ACC112 (cell line): ENCODE measurements at regions not wholly inside any gene's neighbourhood (a gene's known extent, or its start where the extent isn't known, plus 50 kb on each side); places are given as distances from the start of the nearest gene placed in this dataset.
"Not testable (repeated sequence)": the region's sequence is repeated elsewhere in the genome, so short reads cannot be mapped to it uniquely, and the experiment has no call there.

Experiments
- H2AFZ ChIP-seq: fragments of 200-600 bp; sonication (generic); one replicate; pipeline ENCODE4 v1.6.0; 2017; ENCODE audit warnings: antibody characterized with exemption, low read length; ENCODE audit not compliant: unreplicated experiment
- H3K27ac ChIP-seq: fragments of 200-600 bp; sonication (generic); 2 replicates; pipeline ENCODE4 v1.5.1; 2014; ENCODE audit warnings: low read depth, mild to moderate bottlenecking, antibody characterized with exemption, low read length, moderate library complexity
- H3K27me3 ChIP-seq: fragments of 200-600 bp; sonication (generic); 2 replicates; pipeline ENCODE4 v1.6.1; 2014; ENCODE audit warnings: mild to moderate bottlenecking, antibody characterized with exemption, low read length, moderate library complexity, mixed read lengths; ENCODE audit not compliant: insufficient read depth
- H3K36me3 ChIP-seq: fragments of 200-600 bp; sonication (generic); 2 replicates; pipeline ENCODE4 v1.6.1; 2016; ENCODE audit warnings: mild to moderate bottlenecking, antibody characterized with exemption, low read length, moderate library complexity, mixed read lengths; ENCODE audit not compliant: insufficient read depth
- H3K4me1 ChIP-seq: fragments of 200-600 bp; sonication (generic); one replicate; pipeline ENCODE4 v1.6.1; 2016; ENCODE audit warnings: low read length, mixed read lengths; ENCODE audit not compliant: insufficient read depth, unreplicated experiment, control insufficient read depth
- H3K4me3 ChIP-seq: fragments of 200-600 bp; sonication (generic); 2 replicates; pipeline ENCODE4 v1.5.1; 2014; ENCODE audit warnings: mild to moderate bottlenecking, low read depth, low read length
- H3K79me2 ChIP-seq: fragments of 200-600 bp; sonication (generic); one replicate; pipeline ENCODE4 v1.6.0; 2016; ENCODE audit warnings: low read length; ENCODE audit not compliant: control insufficient read depth, unreplicated experiment, insufficient read depth

GRCh38 chr3:135652388-135652787, 313.1 kb upstream of the PPP2R3A start:
- H2AFZ ChIP-seq = no peak overlapping the region
- no peak overlapping the region for H3K4me3 ChIP-seq

GRCh38 chr3:135655328-135655727, 310.2 kb upstream of the PPP2R3A start:
- Histone ChIP-seq H3K27me3 (no peaks in the 10 kb centered on the region), H3K4me1 (no peaks in the 10 kb centered on the region), H3K36me3 (no peaks in the 10 kb centered on the region), H3K79me2 (no peaks in the 10 kb centered on the region), H3K4me3 (no peak overlapping the region), H2AFZ (no peak overlapping the region), H3K27ac (no peak overlapping the region)

More at GRCh38 chr3:135652388-135652787, 313.1 kb upstream of the PPP2R3A start:
- no peaks in the 10 kb centered on the region for H3K79me2 ChIP-seq
- H3K27me3 ChIP-seq = no peaks in the 10 kb centered on the region
- no peaks in the 10 kb centered on the region for H3K36me3 ChIP-seq
- H3K27ac ChIP-seq = no peak overlapping the region
- no peaks in the 10 kb centered on the region for H3K4me1 ChIP-seq

GRCh38 chr3:135658451-135658850, 307.1 kb upstream of the PPP2R3A start:
- H3K36me3 ChIP-seq, H3K4me1 ChIP-seq, H3K4me3 ChIP-seq, H2AFZ ChIP-seq, H3K27ac ChIP-seq, H3K79me2 ChIP-seq, H3K27me3 ChIP-seq: not testable (repeated sequence)

- Histone ChIP-seq H3K79me2 (no peaks in the 10 kb centered on the region), H2AFZ (no peak overlapping the region), H3K27ac (no peak overlapping the region), H3K27me3 (no peaks in the 10 kb centered on the region), H3K4me1 (no peaks in the 10 kb centered on the region), H3K4me3 (no peak overlapping the region), H3K36me3 (no peaks in the 10 kb centered on the region)
Observed at GRCh38 chr3:135667061-135667460, 298.5 kb upstream of the PPP2R3A start.

GRCh38 chr3:135674508-135674907, 291.0 kb upstream of the PPP2R3A start:
- Histone ChIP-seq H2AFZ (no peak overlapping the region), H3K79me2 (no peaks in the 10 kb centered on the region), H3K27me3 (no peaks in the 10 kb centered on the region), H3K27ac (no peak overlapping the region), H3K4me1 (no peaks in the 10 kb centered on the region), H3K36me3 (no peaks in the 10 kb centered on the region), H3K4me3 (no peak overlapping the region)

- H2AFZ ChIP-seq = no peak overlapping the region
- H3K36me3 ChIP-seq = no peaks in the 10 kb centered on the region
- no peaks in the 10 kb centered on the region for H3K79me2 ChIP-seq
- H3K4me1 ChIP-seq = no peaks in the 10 kb centered on the region
- H3K4me3 ChIP-seq = no peak overlapping the region
- no peaks in the 10 kb centered on the region for H3K27me3 ChIP-seq
- H3K27ac ChIP-seq = no peak overlapping the region
Observed at GRCh38 chr3:135678386-135678785, 287.1 kb upstream of the PPP2R3A start.

- H3K79me2 ChIP-seq = no peaks in the 10 kb centered on the region
- no peaks in the 10 kb centered on the region for H3K36me3 ChIP-seq
- no peak overlapping the region for H3K27ac ChIP-seq
- no peak overlapping the region for H3K4me3 ChIP-seq
- H3K4me1 ChIP-seq = no peaks in the 10 kb centered on the region
- H3K27me3 ChIP-seq = no peaks in the 10 kb centered on the region
- no peak overlapping the region for H2AFZ ChIP-seq
Observed at GRCh38 chr3:135688003-135688402, 277.5 kb upstream of the PPP2R3A start.

- Histone ChIP-seq H3K79me2 (no peaks in the 10 kb centered on the region), H3K4me3 (no peak overlapping the region), H3K27ac (no peak overlapping the region), H3K27me3 (no peaks in the 10 kb centered on the region), H3K36me3 (no peaks in the 10 kb centered on the region), H2AFZ (no peak overlapping the region), H3K4me1 (no peaks in the 10 kb centered on the region)
Observed at GRCh38 chr3:135690664-135691063, 274.9 kb upstream of the PPP2R3A start.

- H3K4me3 ChIP-seq = no peak overlapping the region
- no peaks in the 10 kb centered on the region for H3K27me3 ChIP-seq
- H3K79me2 ChIP-seq = no peaks in the 10 kb centered on the region
- no peaks in the 10 kb centered on the region for H3K4me1 ChIP-seq
- no peak overlapping the region for H2AFZ ChIP-seq
- no peaks in the 10 kb centered on the region for H3K36me3 ChIP-seq
- H3K27ac ChIP-seq = no peak overlapping the region
Observed at GRCh38 chr3:135691240-135691639, 274.3 kb upstream of the PPP2R3A start.

GRCh38 chr3:135694142-135694541, 271.4 kb upstream of the PPP2R3A start:
- Histone ChIP-seq H3K27ac (no peak overlapping the region), H3K79me2 (no peaks in the 10 kb centered on the region), H3K4me1 (no peaks in the 10 kb centered on the region), H2AFZ (no peak overlapping the region), H3K36me3 (no peaks in the 10 kb centered on the region), H3K27me3 (no peaks in the 10 kb centered on the region), H3K4me3 (no peak overlapping the region)

- no peaks in the 10 kb centered on the region for H3K36me3 ChIP-seq
- no peak overlapping the region for H2AFZ ChIP-seq
- H3K4me3 ChIP-seq = no peak overlapping the region
- H3K27ac ChIP-seq = no peak overlapping the region
- no peaks in the 10 kb centered on the region for H3K79me2 ChIP-seq
- H3K27me3 ChIP-seq = no peaks in the 10 kb centered on the region
- H3K4me1 ChIP-seq = no peaks in the 10 kb centered on the region
Observed at GRCh38 chr3:135699741-135700140, 265.8 kb upstream of the PPP2R3A start.
